ENCODE measurements at regions not wholly inside any gene's neighbourhood (a gene's known extent, or its start where the extent isn't known, plus 50 kb on each side); places are given as distances from the start of the nearest gene placed in this dataset.

DNA sequence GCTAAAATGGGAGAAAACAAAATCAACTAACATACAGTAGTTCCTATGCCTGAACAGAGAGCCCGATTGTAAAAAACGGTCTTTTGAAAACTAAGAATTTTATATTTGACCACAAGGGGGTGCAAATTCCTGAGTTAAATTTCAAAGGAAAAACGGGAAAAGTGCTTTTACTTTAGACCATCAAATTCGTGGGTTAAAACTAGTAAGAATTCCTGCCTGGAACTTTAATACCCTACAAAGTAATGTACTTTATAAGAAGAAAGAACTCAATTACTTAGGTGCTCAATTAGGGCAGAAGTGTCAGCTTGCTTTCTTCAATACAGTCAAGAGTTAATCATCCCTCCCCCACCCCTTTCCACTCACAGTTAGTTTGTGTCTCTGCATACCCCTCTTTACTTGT is 69.8 kb downstream of the KCNRG start:
- TF ChIP-seq, protein P1, sequence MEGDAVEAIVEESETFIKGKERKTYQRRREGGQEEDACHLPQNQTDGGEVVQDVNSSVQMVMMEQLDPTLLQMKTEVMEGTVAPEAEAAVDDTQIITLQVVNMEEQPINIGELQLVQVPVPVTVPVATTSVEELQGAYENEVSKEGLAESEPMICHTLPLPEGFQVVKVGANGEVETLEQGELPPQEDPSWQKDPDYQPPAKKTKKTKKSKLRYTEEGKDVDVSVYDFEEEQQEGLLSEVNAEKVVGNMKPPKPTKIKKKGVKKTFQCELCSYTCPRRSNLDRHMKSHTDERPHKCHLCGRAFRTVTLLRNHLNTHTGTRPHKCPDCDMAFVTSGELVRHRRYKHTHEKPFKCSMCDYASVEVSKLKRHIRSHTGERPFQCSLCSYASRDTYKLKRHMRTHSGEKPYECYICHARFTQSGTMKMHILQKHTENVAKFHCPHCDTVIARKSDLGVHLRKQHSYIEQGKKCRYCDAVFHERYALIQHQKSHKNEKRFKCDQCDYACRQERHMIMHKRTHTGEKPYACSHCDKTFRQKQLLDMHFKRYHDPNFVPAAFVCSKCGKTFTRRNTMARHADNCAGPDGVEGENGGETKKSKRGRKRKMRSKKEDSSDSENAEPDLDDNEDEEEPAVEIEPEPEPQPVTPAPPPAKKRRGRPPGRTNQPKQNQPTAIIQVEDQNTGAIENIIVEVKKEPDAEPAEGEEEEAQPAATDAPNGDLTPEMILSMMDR (IDR thresholded peaks at IDR 0.05; ENCODE audit: borderline replicate concordance, insufficient read depth, low read depth, low read length): peak; percentile 14; the same call in 1 of the 2 replicates
- H3K4me3 ChIP-seq (ENCODE audit: low read depth, low read length): no peak overlapping the region

DNA sequence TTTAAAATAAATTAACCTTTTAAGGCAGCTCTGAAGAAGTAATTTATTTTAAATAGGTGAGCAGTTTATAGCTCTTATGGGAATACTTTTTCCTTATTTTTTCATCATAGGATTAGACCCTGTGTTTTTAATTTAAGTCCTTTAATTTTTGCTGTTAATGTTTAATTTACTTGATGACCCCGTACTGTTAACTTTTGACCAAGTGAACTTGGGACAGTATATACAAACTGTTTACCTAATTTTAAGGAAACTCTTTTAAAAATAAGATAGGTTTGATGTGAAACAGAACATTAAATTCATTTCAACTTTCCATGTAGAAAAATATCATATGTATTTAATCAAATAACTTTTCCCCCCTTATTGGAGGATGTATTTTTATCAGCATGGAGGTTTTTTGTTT is 74.4 kb downstream of the KCNRG start:
- TF ChIP-seq, protein P1 (IDR thresholded peaks at IDR 0.05; ENCODE audit: borderline replicate concordance, insufficient read depth, low read depth, low read length): no peak
- H3K4me3 ChIP-seq (ENCODE audit: low read depth, low read length): no peak overlapping the region

DNA sequence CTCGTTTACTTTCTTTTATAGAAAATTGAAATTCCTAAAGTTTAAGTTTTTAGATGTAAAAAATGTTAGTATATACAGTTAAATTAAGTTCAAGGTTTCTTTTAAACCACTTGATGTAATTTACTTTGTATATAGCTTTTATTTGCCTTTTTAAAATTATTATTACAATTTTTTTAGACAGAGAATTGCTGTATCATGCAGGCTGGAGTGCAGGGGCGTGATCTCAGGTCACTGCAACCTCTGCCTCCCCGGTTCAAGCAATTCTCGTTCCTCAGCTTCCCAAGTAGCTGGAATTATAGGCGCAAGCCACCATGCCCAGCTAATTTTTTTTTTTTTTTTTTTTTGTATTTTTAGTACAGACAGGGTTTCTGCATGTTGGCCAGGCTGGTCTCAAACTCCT is 75.0 kb downstream of the KCNRG start:
- TF ChIP-seq, protein P1 (IDR thresholded peaks at IDR 0.05; ENCODE audit: borderline replicate concordance, insufficient read depth, low read depth, low read length): no peak
- no peak overlapping the region for H3K4me3 ChIP-seq (ENCODE audit: low read depth, low read length)

DNA sequence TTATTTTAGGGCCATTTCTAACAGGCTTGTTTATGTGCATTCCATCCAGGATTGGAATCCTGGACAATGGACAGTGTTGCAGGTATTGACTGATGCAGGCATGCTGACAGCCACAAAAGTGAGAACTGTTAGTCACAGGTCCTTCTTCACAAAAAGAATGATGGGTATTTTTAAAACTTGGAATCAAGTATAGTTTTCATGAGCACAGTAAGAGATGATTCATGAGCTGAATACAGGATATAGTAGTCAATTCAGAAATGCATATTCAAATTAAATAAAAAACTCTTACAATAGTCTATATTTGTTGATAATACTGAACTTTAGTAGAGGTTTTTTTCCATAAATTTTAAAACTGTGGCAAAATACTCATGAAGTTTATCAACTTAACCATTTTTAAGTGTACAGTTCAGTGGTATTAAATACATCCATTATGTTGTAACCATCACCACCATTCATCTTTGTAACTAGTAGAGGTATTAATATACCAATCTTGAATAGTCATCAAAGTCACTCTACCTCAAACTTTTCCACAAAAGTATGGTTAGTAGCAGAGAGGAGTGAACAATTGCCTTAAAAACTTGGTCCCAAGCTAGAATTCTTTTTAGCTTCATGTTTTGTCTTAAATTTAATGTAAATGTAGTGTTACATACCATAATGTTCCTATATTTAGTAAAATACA is 79.5 kb downstream of the KCNRG start:
- TF ChIP-seq, protein P1 (IDR thresholded peaks at IDR 0.05; ENCODE audit: borderline replicate concordance, insufficient read depth, low read depth, low read length): no peak
- no peak overlapping the region for H3K4me3 ChIP-seq (ENCODE audit: low read depth, low read length)

DNA sequence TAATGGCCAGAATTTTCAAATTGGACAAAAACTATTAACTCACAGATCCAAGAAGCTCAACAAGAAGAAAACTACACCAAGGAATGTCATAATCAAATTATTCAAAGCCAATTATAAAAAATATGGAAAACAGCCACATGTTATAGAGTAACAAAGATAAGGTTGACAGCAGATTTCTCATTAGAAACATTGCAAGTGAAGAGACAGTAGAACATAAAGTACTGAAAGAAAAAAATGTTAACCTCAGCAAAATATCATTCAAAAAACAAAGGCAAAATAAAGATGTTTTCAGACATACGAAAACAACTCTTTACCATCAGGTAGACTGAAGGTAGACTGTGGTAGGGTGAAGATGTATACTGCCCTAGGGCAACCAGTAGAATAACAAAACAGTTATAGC is 83.4 kb downstream of the KCNRG start:
- no peak overlapping the region for H3K4me3 ChIP-seq (ENCODE audit: low read depth, low read length)
- TF ChIP-seq, protein P1 (IDR thresholded peaks at IDR 0.05; ENCODE audit: borderline replicate concordance, insufficient read depth, low read depth, low read length): no peak

DNA sequence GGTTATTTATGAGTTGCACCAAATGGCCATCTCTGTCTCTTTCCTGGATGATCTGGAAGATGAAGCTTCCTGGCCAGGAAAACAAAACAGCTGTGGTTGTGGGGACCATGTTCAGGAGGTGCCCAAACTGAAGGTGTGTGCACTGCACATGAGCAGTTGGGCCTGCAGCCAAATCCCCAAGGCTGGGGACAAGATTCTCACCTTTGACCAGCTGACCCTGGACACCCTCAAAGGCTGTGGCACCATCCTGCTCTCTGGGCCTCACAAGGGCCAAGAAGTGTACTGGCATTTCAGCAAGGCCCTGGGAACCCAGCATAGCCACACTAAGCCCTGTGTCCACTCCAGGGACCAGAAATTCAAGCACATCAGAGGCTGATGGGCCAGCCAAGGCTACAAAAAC is 84.2 kb downstream of the KCNRG start:
- TF ChIP-seq, protein P1 (IDR thresholded peaks at IDR 0.05; ENCODE audit: borderline replicate concordance, insufficient read depth, low read depth, low read length): no peak

DNA sequence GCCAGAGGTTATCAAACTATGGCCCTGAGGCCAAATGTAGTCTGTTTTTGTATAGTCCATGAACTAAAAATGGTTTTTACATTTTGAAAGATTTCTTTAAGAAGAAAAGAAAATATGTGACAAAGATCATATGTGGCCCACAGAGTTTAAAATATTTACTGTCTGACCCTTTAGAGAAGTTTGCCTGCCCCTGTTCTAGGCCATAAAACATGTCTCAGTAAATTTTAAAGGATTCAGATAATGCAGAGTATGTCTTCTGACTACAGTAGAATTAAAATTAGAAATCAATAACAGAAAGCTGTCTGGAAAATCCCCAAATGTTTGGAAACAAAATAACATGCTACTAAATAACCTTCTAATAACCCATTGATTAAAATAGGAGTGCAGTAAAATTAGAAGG is 86.3 kb downstream of the KCNRG start:
- TF ChIP-seq, protein P1 (IDR thresholded peaks at IDR 0.05; ENCODE audit: borderline replicate concordance, insufficient read depth, low read depth, low read length): no peak

More for the DNA sequence above, 84.2 kb downstream of the KCNRG start:
- H3K4me3 ChIP-seq (ENCODE audit: low read depth, low read length): no peak overlapping the region

More for the DNA sequence above, 86.3 kb downstream of the KCNRG start:
- H3K4me3 ChIP-seq (ENCODE audit: low read depth, low read length): no peak overlapping the region
